ENCODE measurements at regions not wholly inside any gene's neighbourhood (a gene's known extent, or its start where the extent isn't known, plus 50 kb on each side); places are given as distances from the start of the nearest gene placed in this dataset.
"Not testable (repeated sequence)": the region's sequence is repeated elsewhere in the genome, so short reads cannot be mapped to it uniquely, and the experiment has no call there.

GRCh38 chr7:12911053-12911452 is 223.6 kb downstream of the ARL4A start:
- Mint-ChIP-seq H3K27ac (no peak overlapping the region), H3K4me1 (no peaks in the 10 kb centered on the region), H3K36me3 (no peaks in the 10 kb centered on the region), H3K4me3 (no peak overlapping the region), H3K27me3 (no peaks in the 10 kb centered on the region), H3K9me3 (no peaks in the 10 kb centered on the region)
- no peak for ATAC-seq

- ATAC-seq: no peak
- Mint-ChIP-seq H3K9me3 (peaks cover 4% of the 10 kb centered on the region), H3K27ac (no peak overlapping the region), H3K36me3 (no peaks in the 10 kb centered on the region), H3K4me1 (no peaks in the 10 kb centered on the region), H3K27me3 (no peaks in the 10 kb centered on the region), H3K4me3 (no peak overlapping the region)
Measured at GRCh38 chr7:12913002-12913401, 225.6 kb downstream of the ARL4A start.

- no peaks in the 10 kb centered on the region for H3K27me3 Mint-ChIP-seq
- no peaks in the 10 kb centered on the region for H3K36me3 Mint-ChIP-seq
- H3K4me1 Mint-ChIP-seq: no peaks in the 10 kb centered on the region
- no peak overlapping the region for H3K4me3 Mint-ChIP-seq
- no peak overlapping the region for H3K27ac Mint-ChIP-seq
- ATAC-seq: no peak
- peaks cover 4% of the 10 kb centered on the region for H3K9me3 Mint-ChIP-seq
Measured at GRCh38 chr7:12917801-12918200, 230.4 kb downstream of the ARL4A start.

- Mint-ChIP-seq H3K36me3 (no peaks in the 10 kb centered on the region), H3K4me3 (no peak overlapping the region), H3K27ac (no peak overlapping the region), H3K4me1 (no peaks in the 10 kb centered on the region), H3K9me3 (peaks cover 4% of the 10 kb centered on the region), H3K27me3 (peaks cover 8% of the 10 kb centered on the region)
- no peak for ATAC-seq
Measured at GRCh38 chr7:12921751-12922345, 234.4 kb downstream of the ARL4A start.

- no peak for ATAC-seq
- no peak overlapping the region for H3K27ac Mint-ChIP-seq
- H3K4me3 Mint-ChIP-seq: no peak overlapping the region
- no peaks in the 10 kb centered on the region for H3K36me3 Mint-ChIP-seq
- no peaks in the 10 kb centered on the region for H3K4me1 Mint-ChIP-seq
- no peaks in the 10 kb centered on the region for H3K9me3 Mint-ChIP-seq
- peaks cover 16% of the 10 kb centered on the region for H3K27me3 Mint-ChIP-seq
Measured at GRCh38 chr7:12923971-12924370, 236.5 kb downstream of the ARL4A start.

- Mint-ChIP-seq H3K27me3 (peaks cover 17% of the 10 kb centered on the region), H3K9me3 (no peaks in the 10 kb centered on the region), H3K4me3 (no peak overlapping the region), H3K27ac (no peak overlapping the region), H3K36me3 (no peaks in the 10 kb centered on the region), H3K4me1 (no peaks in the 10 kb centered on the region)
- ATAC-seq: no peak
Measured at GRCh38 chr7:12926206-12926605, 238.8 kb downstream of the ARL4A start.

- no peaks in the 10 kb centered on the region for H3K36me3 Mint-ChIP-seq
- no peak overlapping the region for H3K4me3 Mint-ChIP-seq
- peaks cover 17% of the 10 kb centered on the region for H3K27me3 Mint-ChIP-seq
- no peak overlapping the region for H3K27ac Mint-ChIP-seq
- H3K4me1 Mint-ChIP-seq: no peaks in the 10 kb centered on the region
- ATAC-seq: no peak
- no peaks in the 10 kb centered on the region for H3K9me3 Mint-ChIP-seq
Measured at GRCh38 chr7:12927635-12928434, 240.4 kb downstream of the ARL4A start.

GRCh38 chr7:12929476-12930140 is 242.2 kb downstream of the ARL4A start:
- no peaks in the 10 kb centered on the region for H3K9me3 Mint-ChIP-seq
- H3K4me3 Mint-ChIP-seq: no peak overlapping the region
- H3K4me1 Mint-ChIP-seq: no peaks in the 10 kb centered on the region
- ATAC-seq: no peak
- H3K27me3 Mint-ChIP-seq: peaks cover 9% of the 10 kb centered on the region
- no peak overlapping the region for H3K27ac Mint-ChIP-seq
- no peaks in the 10 kb centered on the region for H3K36me3 Mint-ChIP-seq

GRCh38 chr7:12930534-12930933 is 243.1 kb downstream of the ARL4A start:
- Mint-ChIP-seq H3K4me3 (no peak overlapping the region), H3K27me3 (peaks cover 9% of the 10 kb centered on the region), H3K4me1 (no peaks in the 10 kb centered on the region), H3K9me3 (no peaks in the 10 kb centered on the region), H3K27ac (no peak overlapping the region), H3K36me3 (no peaks in the 10 kb centered on the region)
- ATAC-seq: no peak

GRCh38 chr7:12931465-12931864 is 244.0 kb downstream of the ARL4A start:
- H3K4me1 Mint-ChIP-seq, ATAC-seq, H3K4me3 Mint-ChIP-seq: not testable (repeated sequence)

GRCh38 chr7:12939694-12940093 is 252.3 kb downstream of the ARL4A start:
- Mint-ChIP-seq H3K4me3 (no peak overlapping the region), H3K36me3 (no peaks in the 10 kb centered on the region), H3K27ac (no peak overlapping the region), H3K27me3 (no peaks in the 10 kb centered on the region), H3K4me1 (no peaks in the 10 kb centered on the region), H3K9me3 (peaks cover 6% of the 10 kb centered on the region)
- ATAC-seq: no peak

More at GRCh38 chr7:12931465-12931864, 244.0 kb downstream of the ARL4A start:
- not testable (repeated sequence) for H3K9me3 Mint-ChIP-seq, H3K27ac Mint-ChIP-seq, H3K27me3 Mint-ChIP-seq, H3K36me3 Mint-ChIP-seq

- H3K27ac Mint-ChIP-seq: no peak overlapping the region
- ATAC-seq: no peak
- peaks cover 6% of the 10 kb centered on the region for H3K9me3 Mint-ChIP-seq
- no peak overlapping the region for H3K4me3 Mint-ChIP-seq
- H3K27me3 Mint-ChIP-seq: no peaks in the 10 kb centered on the region
- H3K4me1 Mint-ChIP-seq: no peaks in the 10 kb centered on the region
- H3K36me3 Mint-ChIP-seq: no peaks in the 10 kb centered on the region
Measured at GRCh38 chr7:12941512-12941911, 254.1 kb downstream of the ARL4A start.

- H3K27ac Mint-ChIP-seq: no peak overlapping the region
- H3K4me1 Mint-ChIP-seq: no peaks in the 10 kb centered on the region
- no peaks in the 10 kb centered on the region for H3K36me3 Mint-ChIP-seq
- H3K27me3 Mint-ChIP-seq: no peaks in the 10 kb centered on the region
- ATAC-seq: no peak
- no peak overlapping the region for H3K4me3 Mint-ChIP-seq
- peaks cover 6% of the 10 kb centered on the region for H3K9me3 Mint-ChIP-seq
Measured at GRCh38 chr7:12942609-12943008, 255.2 kb downstream of the ARL4A start.

- H3K27ac Mint-ChIP-seq: no peak overlapping the region
- no peaks in the 10 kb centered on the region for H3K36me3 Mint-ChIP-seq
- no peak overlapping the region for H3K4me3 Mint-ChIP-seq
- no peaks in the 10 kb centered on the region for H3K27me3 Mint-ChIP-seq
- H3K9me3 Mint-ChIP-seq: peaks cover 4% of the 10 kb centered on the region
- no peaks in the 10 kb centered on the region for H3K4me1 Mint-ChIP-seq
- ATAC-seq: no peak
Measured at GRCh38 chr7:12943781-12944180, 256.3 kb downstream of the ARL4A start.

- Mint-ChIP-seq H3K27me3 (no peaks in the 10 kb centered on the region), H3K9me3 (no peaks in the 10 kb centered on the region), H3K27ac (no peak overlapping the region), H3K36me3 (no peaks in the 10 kb centered on the region), H3K4me1 (no peaks in the 10 kb centered on the region), H3K4me3 (no peak overlapping the region)
- ATAC-seq: no peak
Measured at GRCh38 chr7:12945901-12946300, 258.5 kb downstream of the ARL4A start.

- Mint-ChIP-seq H3K36me3 (no peaks in the 10 kb centered on the region), H3K9me3 (no peaks in the 10 kb centered on the region), H3K4me1 (no peaks in the 10 kb centered on the region)
Measured at GRCh38 chr7:12947465-12947864, 260.0 kb downstream of the ARL4A start.

More at GRCh38 chr7:12947465-12947864, 260.0 kb downstream of the ARL4A start:
- no peak overlapping the region for H3K4me3 Mint-ChIP-seq
- ATAC-seq: no peak
- no peaks in the 10 kb centered on the region for H3K27me3 Mint-ChIP-seq
- no peak overlapping the region for H3K27ac Mint-ChIP-seq
